KOPT-K1 (cell line): ENCODE measurements at regions not wholly inside any gene's neighbourhood (a gene's known extent, or its start where the extent isn't known, plus 50 kb on each side); places are given as distances from the start of the nearest gene placed in this dataset.

Source experiments
- H3K27ac ChIP-seq: fragments of 200-600 bp; sonication (generic); 2 replicates; pipeline ENCODE4 v1.5.1; 2016; ENCODE audit warnings: antibody characterized with exemption, mild to moderate bottlenecking, low read depth, low read length; ENCODE audit not compliant: poor library complexity, severe bottlenecking
- H3K36me3 ChIP-seq: fragments of 200-600 bp; sonication (generic); 2 replicates; pipeline ENCODE4 v1.5.1; 2017; ENCODE audit warnings: antibody characterized with exemption, mild to moderate bottlenecking, low read length, moderate library complexity; ENCODE audit not compliant: insufficient read depth
- H3K9me3 ChIP-seq: fragments of 200-600 bp; sonication (generic); 2 replicates; pipeline ENCODE4 v1.5.1; 2017; ENCODE audit warnings: antibody characterized with exemption, low read length, mild to moderate bottlenecking; ENCODE audit not compliant: insufficient read depth, poor library complexity, severe bottlenecking

DNA sequence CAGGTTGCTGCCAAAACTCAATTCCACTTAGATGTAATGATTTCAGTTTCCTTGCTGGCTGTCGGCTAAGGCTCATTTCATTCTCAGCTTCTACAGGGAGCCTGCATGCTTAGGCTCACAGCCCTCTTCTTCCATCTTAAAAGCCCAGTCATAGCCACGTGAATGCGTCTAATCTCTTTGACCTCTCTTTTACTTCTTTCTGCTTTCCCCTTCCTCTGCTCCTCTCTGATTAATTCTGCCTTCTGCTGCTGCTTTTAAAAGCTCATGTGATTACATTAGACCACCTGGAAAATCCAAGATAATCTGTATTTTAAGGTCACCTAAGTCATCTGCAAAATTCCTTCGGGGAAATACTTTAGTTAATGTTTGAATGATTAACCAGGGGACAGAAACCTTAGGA lies 812.8 kb upstream of the BRINP3 start:
- Histone ChIP-seq H3K27ac (no peak overlapping the region), H3K9me3 (no peaks in the 10 kb centered on the region), H3K36me3 (no peaks in the 10 kb centered on the region)

GRCh38 chr1:191305370-191305769 lies 827.7 kb upstream of the BRINP3 start:
- Histone ChIP-seq H3K9me3 (no peaks in the 10 kb centered on the region), H3K27ac (no peak overlapping the region), H3K36me3 (no peaks in the 10 kb centered on the region)

- Histone ChIP-seq H3K9me3 (no peaks in the 10 kb centered on the region), H3K36me3 (no peaks in the 10 kb centered on the region), H3K27ac (no peak overlapping the region)
Measured at GRCh38 chr1:191306916-191307315, 829.3 kb upstream of the BRINP3 start.

- H3K9me3 ChIP-seq: no peaks in the 10 kb centered on the region
- no peaks in the 10 kb centered on the region for H3K36me3 ChIP-seq
- no peak overlapping the region for H3K27ac ChIP-seq
Measured at GRCh38 chr1:191320062-191320461, 838.2 kb upstream of the RGS18 start.

DNA sequence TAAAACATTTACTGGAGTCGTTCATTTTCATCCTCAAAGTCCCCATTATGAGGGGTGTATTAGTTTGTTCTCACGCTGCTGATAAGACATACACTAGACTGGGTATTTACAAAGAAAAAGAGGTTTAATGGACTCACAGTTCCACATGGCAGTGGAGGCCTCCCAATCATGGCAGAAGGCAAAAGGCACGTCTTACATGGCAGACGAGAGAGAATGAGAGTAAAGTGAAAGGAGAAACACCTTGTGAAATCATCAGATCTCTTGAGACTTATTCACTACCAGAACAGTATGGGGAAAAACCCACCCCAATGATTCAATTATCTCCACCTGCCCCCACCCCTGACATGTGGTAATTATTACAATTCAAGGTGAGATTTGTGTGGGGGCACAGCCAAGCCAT lies 830.4 kb upstream of the RGS18 start:
- Histone ChIP-seq H3K9me3 (no peaks in the 10 kb centered on the region), H3K27ac (no peak overlapping the region), H3K36me3 (no peaks in the 10 kb centered on the region)

GRCh38 chr1:191343816-191344215 lies 814.4 kb upstream of the RGS18 start:
- Histone ChIP-seq H3K36me3 (no peaks in the 10 kb centered on the region), H3K27ac (no peak overlapping the region), H3K9me3 (no peaks in the 10 kb centered on the region)

- Histone ChIP-seq H3K9me3 (no peaks in the 10 kb centered on the region), H3K27ac (no peak overlapping the region), H3K36me3 (no peaks in the 10 kb centered on the region)
Measured at GRCh38 chr1:191346381-191346780, 811.9 kb upstream of the RGS18 start.

GRCh38 chr1:191348328-191348727 lies 809.9 kb upstream of the RGS18 start:
- no peaks in the 10 kb centered on the region for H3K9me3 ChIP-seq
- no peaks in the 10 kb centered on the region for H3K36me3 ChIP-seq
- no peak overlapping the region for H3K27ac ChIP-seq

- no peaks in the 10 kb centered on the region for H3K9me3 ChIP-seq
- H3K36me3 ChIP-seq: no peaks in the 10 kb centered on the region
- no peak overlapping the region for H3K27ac ChIP-seq
Measured at GRCh38 chr1:191350938-191351337, 807.3 kb upstream of the RGS18 start.

DNA sequence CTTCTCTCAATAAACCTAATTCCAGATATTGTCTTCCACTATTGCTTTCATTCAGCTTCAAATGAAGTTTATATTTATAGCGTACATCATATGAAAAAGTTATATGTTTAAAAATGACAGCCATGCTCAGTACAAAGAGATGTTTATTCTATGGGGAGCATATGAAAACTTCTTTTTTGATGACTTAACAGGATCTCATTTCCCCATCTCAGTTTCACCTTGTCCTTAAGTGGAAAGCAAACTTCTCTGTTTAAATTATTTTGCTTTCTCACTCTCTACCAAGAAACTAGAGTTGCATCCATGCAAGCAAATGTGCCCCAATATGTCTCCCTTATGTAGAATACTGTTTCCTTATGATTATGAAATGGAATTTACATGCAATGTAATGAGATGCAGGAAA lies 799.5 kb upstream of the RGS18 start:
- no peak overlapping the region for H3K27ac ChIP-seq
- H3K9me3 ChIP-seq: no peaks in the 10 kb centered on the region
- no peaks in the 10 kb centered on the region for H3K36me3 ChIP-seq

DNA sequence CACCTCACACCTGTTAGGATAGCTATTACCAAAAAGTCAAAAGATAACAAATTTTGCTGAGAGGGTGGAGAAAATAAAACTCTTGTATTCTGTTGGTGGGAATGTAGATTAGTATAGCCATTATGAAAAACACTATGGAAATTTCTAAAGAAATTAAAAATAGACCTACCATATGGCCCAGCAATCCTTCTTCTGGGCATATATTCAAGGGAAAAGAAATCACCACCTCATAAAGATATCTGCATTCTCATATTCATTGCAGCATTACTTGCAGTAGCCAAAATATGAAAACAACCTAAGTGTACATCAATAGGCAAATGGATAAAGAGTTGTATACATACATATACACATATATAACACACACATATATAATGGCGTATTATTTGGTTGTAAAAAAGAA lies 791.6 kb upstream of the RGS18 start:
- H3K36me3 ChIP-seq: no peaks in the 10 kb centered on the region
- no peaks in the 10 kb centered on the region for H3K9me3 ChIP-seq
- no peak overlapping the region for H3K27ac ChIP-seq

DNA sequence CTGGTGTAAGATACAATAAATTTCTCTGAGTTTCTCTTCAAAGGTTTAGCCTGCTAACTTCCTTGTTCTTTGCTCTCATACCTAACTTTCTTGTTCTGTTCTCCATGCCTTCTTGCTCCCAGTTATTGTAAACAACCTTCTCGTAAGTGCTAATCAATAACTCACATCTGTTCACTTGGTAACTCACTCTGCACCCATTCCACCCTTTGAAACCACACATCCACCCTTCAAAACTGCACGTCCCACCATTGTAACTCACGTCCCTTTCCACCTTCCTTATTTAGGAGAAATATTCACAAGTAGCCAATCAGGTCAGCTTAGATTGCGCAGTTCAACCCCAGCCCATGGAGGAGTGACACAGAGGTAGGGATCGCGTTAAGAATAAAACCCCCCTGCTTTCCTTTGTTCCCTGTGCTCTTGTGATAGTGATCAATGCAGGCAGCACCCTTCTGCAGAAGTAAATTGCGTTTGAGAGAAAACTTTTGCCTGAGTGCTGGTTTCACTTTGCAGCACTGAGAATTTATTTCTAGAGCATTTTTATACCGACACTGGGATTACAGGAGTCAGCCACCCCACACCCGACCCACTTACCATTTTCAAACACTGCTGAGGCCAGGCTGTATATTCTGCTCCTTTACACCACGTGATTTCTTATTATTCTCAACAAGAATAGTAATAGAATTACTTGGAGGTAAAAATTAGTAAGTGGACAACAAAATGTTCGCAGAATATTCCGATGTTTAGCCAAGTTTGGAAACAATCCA lies 789.2 kb upstream of the RGS18 start:
- no peak overlapping the region for H3K27ac ChIP-seq

GRCh38 chr1:191371626-191372025 lies 786.6 kb upstream of the RGS18 start:
- Histone ChIP-seq H3K9me3 (no peaks in the 10 kb centered on the region), H3K27ac (no peak overlapping the region), H3K36me3 (no peaks in the 10 kb centered on the region)

More for the DNA sequence above, 789.2 kb upstream of the RGS18 start:
- Histone ChIP-seq H3K9me3 (no peaks in the 10 kb centered on the region), H3K36me3 (no peaks in the 10 kb centered on the region)

DNA sequence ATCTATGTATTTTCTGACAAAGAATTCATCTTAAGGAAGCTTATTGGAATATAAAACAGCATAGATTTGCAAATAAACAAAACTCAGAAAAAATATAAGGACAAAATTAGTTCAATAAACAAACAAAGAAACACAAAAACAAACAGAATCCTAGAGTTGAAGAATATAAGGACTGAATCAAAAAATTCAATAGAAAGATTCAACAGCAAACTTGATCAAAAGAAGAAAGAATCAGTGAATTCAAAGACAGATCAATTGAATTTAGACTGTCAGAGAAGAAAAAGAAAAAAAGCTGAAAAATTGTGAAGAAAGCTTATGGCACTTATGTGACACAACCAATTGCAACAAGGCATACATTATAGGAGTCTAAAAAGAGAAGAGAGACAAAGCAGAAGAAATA lies 770.0 kb upstream of the RGS18 start:
- Histone ChIP-seq H3K36me3 (no peaks in the 10 kb centered on the region), H3K9me3 (peaks cover 4% of the 10 kb centered on the region), H3K27ac (no peak overlapping the region)

- H3K9me3 ChIP-seq: no peaks in the 10 kb centered on the region
- H3K27ac ChIP-seq: no peak overlapping the region
Measured at GRCh38 chr1:191396622-191397021, 761.6 kb upstream of the RGS18 start.

DNA sequence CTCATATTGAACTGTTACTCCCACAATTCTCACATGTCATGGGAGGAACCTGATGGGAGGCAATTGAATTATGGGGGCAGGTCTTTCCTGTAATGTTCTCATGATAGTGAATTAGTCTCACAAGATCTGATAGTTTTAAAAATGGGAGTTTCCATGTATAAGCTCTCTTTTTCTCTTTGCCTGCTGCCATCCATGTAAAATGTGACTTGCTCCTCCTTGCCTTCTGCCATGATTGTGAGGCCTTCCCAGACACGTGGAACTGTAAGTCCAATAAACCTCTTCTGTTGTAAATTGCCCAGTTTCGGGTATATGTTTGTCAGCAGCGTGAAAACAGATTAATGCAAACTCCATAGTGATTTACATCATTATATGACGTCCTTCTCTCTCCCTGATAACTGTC lies 759.7 kb upstream of the RGS18 start:
- Histone ChIP-seq H3K9me3 (no peaks in the 10 kb centered on the region), H3K27ac (no peak overlapping the region), H3K36me3 (no peaks in the 10 kb centered on the region)

More at GRCh38 chr1:191396622-191397021, 761.6 kb upstream of the RGS18 start:
- H3K36me3 ChIP-seq: no peaks in the 10 kb centered on the region
